HG02763 (cell line): ENCODE measurements at regions not wholly inside any gene's neighbourhood (a gene's known extent, or its start where the extent isn't known, plus 50 kb on each side); places are given as distances from the start of the nearest gene placed in this dataset.
"Not testable (repeated sequence)": the region's sequence is repeated elsewhere in the genome, so short reads cannot be mapped to it uniquely, and the experiment has no call there.

ENCODE experiments used
- ATAC-seq: cut with Tn5 transposase; IDR thresholded peaks from one replicate; pipeline ENCODE4 v1.9.1; 2021; ENCODE audit warnings: mild to moderate bottlenecking, moderate library complexity; ENCODE audit not compliant: unreplicated experiment

DNA sequence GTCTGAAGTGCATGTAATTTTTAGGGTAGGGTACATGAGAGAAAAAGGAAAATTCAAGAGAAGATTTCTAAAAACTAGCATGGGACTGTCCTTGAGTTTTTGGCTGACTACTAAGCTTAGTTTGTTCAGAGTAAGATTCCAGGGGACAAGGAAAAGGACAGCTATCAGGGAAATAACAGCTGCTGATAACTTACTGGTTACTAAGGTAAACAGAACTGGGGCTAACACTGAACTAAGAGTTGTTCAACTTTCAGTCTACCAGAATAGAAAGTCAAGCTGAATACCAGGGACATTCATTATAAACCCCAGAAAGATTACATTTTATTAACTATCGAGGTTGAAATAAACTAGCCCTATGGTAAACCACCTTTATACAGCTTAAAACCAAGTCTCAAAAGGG, 261.8 kb upstream of the CYRIA start:
- no peak for ATAC-seq

DNA sequence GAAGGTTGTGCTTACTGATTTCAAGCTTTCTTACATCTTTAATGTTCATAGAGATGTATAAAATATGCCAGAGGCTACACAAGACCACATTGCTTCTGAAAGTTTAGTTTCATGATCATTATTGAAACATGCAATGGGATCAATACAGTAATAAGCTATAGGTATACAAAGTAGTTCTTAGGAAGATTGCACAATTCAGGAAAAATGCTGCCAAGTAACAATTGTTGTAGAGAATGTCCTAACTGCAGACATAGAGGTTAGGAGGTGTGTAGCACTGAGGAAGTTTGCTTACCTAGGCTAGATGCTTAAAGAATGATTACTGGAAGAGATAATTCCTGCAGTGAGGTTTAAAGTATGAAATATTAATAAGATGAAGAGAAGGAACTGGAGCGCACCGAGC, 259.5 kb upstream of the CYRIA start:
- no peak for ATAC-seq

DNA sequence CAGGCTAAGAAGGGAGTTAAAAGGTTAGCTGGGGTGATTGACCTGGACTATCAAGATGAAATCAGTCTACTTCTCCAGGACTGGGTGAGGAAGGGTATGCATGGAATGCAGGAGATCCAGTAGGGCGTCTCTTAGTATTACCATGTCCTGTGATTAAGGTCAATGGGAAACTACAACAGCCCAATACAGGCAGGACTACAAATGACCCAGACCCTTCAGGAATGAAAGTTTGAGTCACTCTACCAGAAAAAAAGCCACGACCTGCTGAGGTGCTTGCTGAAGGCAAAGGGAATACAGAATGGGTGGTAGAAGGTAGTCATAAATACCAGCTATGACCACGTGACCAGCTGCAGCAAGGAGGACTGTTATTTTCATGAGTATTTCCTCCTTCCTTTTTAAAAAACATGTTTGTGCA, 249.7 kb upstream of the CYRIA start:
- not testable (repeated sequence) for ATAC-seq

DNA sequence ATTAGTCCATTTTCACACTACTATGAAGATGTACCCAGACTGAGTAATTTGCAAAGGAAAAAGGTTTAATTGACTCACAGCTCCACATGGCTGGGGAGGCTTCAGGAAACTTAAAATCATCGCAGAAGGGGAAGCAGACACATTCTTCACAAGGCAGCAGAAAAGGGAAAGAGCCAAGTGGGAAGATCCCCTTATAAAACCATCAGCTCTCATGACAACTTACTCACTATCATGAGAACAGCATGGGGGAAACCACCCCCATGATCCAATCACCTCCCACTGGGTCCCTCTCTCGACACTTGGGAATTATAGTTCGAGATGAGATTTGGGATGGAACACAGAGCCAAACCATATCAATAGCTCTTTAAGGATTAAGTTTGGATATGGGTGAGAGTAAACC, 246.1 kb upstream of the CYRIA start:
- ATAC-seq, result no peak

DNA sequence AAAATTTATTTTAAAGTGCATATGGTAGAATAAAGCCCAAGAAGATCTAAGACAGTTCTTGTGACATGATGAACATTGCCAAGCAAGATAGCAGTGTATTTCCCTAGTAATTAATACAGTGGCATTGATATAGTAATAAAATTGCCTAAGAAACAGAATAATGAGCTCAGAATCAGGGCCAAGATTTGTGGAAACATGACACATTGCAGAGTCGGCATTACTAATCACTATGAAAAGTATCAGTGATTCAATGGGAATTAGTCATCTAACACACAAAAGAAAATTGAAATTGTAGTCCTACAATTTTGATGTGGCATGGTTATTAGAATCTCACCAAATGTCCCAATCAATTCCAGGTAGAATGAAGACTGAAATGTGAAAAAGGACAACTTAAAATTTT, 243.0 kb upstream of the CYRIA start:
- ATAC-seq, result no peak

DNA sequence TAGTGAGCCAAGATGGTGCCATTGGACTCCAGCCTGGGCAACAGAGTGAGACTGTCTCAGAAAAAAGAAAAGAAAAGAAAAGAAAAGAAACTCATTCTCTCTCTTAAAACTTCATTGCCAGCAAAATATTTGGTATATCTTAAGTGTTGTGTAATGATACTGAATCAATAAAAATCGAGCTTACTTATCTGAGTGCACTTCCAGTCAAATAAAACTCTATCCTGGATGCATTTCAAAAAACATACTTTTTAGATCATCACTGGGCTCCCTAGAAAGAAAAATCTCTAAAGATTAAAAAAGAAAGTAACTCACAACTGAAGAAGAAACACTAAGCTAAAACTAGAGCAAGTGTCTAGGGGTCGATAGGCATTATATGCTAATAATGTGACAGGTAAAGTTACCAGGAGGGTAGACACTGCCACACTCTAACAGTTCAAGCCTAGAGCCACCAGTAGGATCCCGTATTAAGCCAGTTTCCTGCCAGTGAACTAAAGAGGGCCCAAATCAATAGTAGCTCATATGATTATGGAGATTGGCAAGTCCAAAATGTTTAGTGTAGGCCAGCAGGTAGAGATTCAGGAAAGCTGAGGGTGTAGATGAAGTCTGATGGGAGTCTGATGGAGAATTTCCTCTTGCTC, 242.1 kb upstream of the CYRIA start:
- no peak for ATAC-seq

DNA sequence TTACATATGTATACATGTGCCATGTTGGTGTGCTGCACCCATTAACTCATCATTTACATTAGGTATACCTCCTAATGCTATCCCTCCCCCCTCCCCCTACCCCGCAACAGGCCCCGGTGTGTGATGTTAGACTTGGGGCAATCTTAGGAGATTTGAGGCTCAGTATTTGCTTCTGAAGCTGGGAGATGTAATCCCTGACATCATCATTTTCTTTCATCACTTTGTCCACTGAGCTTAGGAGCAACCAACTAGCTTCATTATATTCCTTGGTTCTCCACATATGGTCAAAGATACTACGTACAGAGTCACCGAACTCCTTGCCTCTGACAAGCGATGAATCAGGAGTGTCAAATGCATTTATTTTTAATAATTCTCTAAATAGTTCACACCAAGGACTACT, 239.7 kb upstream of the CYRIA start:
- ATAC-seq, result not testable (repeated sequence)

DNA sequence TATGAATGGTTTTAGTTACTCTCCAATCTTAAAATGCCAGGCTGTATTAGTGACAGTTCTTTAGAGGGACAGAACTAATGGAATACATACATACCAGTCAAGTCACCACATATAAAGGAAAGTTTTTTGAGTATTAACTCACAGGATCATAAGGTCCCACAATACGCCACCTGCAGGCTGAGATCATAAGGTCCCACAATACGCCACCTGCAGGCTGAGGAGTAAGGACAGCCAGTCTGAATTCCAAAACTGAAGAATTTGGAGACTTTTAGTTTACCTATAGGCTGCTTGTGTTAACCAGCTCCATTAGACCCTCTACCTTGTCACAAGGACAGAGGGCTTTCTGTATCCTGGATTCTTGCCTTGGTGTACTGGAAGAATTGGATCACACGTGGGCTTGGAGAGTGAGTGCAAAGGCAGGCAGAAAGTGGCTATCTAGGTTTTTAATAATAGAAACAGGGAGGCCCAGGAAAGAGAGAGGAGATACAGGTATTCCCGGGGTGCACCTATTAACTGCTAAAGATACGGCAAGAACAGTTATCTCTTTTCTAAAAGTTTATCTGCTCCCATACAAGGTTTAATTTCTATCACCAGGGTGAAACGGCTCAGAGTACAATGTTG, 234.9 kb upstream of the CYRIA start:
- peak; percentile 63 for ATAC-seq

DNA sequence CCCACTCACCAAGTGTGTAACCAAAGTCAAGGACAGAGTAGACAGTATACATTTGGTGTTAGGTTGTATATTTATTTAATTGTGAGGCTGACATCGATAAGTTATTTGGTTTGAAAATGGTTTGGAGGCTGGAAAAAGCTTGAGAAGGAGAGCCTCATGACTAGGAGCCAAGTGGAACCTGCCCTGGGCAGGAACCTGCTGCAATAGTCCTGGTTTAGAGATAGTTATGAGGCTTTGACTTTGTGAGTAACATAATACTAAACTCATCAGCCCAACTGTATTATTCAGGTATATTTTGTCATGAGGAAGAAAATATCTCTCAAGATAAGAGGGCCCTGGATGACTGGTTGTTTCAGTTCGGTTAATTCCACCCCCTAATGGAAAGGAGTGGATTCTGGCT, 234.3 kb upstream of the CYRIA start:
- no peak for ATAC-seq

DNA sequence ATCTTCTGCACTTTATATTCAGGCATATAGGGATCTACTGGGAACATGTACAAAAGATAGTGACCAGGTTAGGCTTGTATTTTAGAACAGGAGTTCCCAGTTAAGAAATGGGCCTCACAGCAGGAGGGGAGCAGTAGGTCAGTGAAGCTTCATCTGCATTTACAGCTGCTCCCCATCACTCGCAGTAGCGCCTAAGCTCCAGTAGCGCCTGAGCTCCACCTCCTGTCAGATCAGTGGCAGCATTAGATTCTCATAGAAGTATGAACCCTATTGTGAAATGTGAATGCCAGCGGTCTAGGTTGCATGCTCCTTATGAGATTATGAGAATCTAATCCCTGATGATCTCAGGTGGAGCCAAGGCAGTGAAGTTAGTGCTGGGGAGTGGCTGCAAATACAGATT, 224.4 kb upstream of the CYRIA start:
- no peak for ATAC-seq

DNA sequence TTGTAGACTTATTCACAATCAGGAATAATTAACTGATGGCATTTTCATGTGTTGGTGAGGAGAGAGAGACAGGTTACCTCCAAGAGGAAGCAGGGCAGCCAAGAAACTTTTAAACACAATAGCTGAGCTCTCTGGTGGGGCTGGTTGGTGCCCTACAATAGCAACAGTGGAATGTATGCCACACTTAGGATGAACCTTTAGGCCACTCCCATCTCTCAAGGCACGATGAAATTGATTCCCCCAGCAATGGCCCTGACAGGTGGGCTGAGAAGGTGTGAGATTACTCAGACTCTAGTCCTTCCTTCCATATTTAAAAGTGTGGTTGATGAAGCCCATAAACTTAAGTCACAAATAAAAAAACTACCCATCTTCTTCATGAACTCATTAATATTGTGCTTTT, 219.4 kb upstream of the CYRIA start:
- no peak for ATAC-seq

DNA sequence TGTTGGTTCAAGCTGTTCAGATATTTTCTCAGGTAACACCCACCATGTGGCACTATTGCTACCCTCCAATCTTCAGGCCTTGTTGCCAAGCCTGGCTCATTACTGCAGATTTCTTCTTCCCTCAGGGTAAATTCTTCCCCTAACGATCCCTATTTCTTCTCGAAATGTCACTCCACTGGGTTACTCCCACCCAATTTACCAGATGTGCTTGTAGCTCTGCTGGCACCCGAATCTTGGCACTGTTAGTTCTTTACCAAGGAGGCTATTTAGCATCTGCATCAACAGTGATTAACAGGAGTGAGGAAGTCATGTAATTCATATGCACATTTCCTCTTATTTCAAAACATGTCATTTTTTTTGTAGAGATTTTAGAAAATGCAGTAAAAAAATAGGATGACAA, 217.1 kb upstream of the CYRIA start:
- no peak for ATAC-seq

DNA sequence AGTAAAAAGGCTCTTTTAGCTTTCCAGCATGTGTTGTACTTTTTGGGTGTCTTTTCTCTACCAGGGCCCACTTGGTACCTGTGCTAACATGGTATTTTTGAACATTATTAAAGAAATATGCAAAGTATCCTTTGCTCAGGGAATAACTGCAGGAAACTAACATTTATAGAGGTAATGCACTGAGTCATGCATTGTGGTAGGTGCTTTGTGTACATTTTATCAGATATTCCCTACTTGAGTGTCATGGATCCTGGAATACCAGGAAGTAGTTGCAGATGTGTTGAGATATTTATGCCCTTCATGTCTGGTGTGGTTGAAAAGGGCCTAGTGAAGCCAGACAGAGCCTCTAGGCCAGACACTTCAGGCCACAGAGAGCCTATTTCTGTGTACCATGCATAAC, 215.5 kb upstream of the CYRIA start:
- no peak for ATAC-seq

DNA sequence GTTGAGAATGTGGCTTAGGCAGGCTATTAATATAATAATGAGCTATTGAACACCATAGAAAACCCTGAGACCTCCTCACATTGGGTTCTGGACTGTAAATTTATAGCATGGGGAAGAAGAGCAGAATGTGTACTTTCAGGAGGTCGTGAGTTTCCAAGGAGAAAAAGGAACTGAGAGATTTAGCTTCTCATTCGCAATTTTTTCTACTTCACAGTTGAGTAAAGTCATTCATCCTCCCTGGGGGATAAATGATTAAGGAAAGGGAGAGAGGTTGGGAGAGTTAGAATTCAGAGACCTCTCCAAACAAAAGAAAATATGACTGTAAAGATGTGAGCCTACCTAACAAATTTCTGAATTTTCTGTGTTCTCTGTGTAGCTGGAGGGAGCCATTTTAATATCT, 205.8 kb upstream of the CYRIA start:
- ATAC-seq, result no peak

DNA sequence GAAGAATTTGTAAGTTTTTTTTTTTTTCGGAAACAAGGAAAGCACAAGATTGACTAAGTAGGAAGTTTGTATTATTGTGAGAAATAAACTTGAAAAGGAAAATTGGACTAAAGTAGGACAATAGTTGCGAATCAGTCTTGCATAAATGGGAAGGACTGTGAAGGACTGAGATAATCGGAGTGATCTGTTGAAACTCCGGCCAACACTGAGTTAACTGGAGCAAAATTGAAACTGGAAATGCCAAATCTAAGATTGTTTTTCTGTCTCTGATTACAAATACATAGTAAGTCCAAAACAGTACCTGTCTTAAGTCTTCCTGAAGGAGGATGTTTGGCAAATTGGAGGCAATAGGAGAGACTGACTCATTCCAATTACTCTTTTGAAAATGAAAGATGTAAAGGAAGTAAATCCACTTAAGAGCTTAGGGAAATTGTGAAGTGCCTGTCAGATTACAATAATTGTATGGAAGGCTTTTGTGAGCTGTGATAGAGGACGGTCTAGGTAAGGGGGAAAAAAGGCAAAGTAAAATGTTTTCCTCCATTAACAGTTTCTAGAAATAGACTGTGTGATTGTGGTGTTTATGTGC, 204.9 kb upstream of the CYRIA start:
- no peak for ATAC-seq

DNA sequence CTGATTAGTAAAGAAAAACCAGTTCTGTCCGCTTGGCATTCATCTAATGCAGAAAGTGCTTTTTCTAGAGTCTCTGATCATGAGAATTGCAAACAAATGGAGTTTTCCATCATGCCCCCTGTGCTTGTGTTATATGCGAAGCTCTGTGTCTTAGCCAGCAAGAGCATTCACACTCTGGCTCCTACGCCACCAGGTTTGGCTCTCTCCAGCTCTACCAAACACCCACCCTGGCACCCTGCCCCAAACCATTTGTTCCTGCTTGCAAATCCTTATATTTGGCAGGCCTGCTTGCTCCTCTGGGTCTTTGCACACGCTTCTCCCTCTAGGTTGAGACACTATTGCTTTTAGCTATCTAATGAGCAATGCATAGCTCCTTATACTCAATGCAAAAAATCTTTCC, 204.1 kb upstream of the CYRIA start:
- ATAC-seq, result no peak

DNA sequence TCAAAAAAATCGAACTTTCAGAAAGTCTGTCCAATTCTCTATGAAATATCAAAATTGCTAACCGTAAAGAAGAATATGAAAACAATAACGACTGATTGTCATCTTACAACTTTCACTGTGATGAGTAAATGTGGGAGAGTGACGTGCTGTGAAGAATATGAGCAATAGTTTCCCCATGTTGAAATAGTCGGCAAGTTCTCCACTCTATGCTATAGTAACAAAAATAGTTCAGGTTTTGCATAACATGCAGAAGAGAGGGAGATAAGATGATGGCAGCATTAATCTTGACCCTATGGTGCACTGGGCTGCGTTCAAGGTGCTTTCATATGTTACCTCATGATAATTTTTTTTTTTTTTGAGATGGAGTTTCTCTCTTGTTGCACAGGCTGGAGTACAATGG, 196.8 kb upstream of the CYRIA start:
- ATAC-seq, result no peak

DNA sequence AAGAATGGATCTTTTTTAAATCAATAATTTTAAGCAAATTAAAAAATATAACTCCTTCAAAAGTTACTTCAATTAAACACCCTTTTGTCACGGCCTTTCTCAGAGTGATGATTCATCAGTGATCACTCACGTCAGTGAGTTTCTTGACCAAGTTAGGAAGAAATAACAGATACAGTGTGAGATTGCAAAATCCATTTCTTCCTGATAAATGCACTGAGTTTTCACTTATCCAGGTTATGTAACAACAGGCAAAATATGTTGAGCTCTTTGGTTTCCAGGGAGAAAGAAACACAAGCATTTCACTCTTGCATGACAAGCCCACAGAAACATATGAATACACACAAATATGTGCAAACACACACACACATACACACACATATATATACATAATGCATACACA, 195.9 kb upstream of the CYRIA start:
- no peak for ATAC-seq

DNA sequence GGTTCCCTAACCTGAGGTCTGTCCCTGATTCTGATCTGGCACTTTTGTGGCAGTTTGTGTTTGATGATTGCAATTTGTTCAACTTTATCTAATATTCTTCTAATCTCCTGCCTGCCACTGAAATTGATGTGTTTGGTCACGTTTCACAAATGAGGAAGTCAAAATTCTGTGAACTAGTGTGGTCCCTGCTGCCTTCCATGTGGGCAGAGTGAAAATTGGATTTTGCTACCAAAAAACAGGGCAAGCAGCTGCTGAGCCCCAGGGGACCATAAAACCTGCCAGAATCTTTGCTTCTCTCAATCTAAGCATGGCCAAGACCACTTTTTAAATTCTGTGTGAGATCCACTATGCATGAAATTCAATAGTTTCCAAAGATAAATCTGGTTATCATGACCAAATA, 195.5 kb upstream of the CYRIA start:
- no peak for ATAC-seq

DNA sequence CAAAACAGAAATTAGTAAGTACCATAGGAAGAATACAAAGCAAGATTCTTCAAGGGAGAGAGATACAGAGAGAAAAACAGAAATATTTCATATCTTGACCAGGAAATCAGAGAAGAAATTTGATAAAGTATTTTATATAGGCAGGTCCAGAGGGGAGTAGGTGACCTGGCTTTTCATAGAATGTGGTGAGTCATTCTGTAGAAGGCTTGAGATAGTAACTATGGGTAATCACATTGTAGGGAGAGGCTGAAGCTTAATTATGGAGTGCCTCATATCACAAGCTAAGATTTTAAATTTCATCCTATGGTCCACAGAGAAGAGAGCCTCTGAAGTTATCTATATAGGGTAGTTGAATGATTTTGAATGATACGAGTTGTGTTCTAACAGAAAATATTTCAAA, 195.0 kb upstream of the CYRIA start:
- ATAC-seq, result no peak

DNA sequence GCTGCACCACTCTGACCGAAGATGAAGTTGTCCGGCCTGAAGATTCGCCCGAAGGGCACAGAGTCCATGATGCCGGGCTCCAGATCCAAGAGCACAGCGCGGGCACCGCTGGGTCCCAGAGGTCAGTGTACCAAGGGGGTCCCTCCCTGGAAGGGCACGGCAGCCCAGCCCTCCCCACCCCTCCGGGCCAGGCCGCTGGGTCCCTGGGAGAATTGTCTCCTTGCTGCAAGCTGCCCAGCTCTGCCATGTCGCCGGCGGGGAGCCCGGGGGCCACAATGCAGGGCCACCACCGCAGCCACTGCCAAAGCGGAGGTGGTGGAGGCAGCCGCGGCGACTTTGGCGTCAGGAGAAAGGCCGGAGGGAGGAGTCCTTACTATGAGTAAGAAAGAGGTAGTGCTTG, 189.5 kb upstream of the CYRIA start:
- no peak for ATAC-seq

DNA sequence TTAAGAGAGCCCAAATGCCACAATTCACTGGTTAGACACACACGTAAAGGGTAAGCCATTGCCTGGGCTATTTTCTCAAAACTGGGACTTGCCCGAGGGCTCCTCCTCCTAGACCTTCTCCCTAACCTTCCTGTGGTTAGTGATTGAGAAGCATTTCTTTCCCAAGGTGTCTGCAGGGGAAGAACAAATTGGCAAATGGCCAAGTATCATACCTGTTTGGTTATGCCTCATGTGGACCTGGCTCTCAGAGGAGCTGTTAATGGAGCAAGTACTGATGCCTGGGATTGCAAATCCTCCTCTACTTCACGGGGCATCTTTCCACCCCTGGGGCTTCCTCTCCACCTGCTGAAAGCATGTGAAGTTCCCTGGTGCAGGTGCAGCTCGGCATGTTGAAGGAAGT, 187.5 kb upstream of the CYRIA start:
- no peak for ATAC-seq

DNA sequence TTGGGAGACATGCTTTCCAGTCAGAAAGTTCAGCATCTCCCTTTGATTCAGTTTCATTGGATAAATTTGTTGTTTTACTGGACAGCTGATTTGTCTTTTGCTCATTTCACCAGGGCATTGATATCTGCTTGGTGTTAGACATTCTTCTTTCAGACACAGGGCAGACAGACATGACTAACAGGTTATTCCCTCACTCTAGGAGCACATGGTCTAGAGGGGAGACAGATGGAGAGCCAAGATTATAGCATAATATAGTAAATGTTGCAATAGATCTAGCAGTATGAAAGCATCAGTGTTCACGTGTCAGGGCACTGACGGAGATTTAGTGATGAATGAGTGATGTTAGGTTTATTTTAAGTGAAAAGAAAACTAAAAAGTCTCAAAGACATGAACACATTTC, 187.0 kb upstream of the CYRIA start:
- ATAC-seq, result no peak
